ENCODE measurements at regions not wholly inside any gene's neighbourhood (a gene's known extent, or its start where the extent isn't known, plus 50 kb on each side); places are given as distances from the start of the nearest gene placed in this dataset.

GRCh38 chr4:62414563-62414962 lies 1214.4 kb downstream of the ADGRL3 start:
- DNase-seq: no peak

DNA sequence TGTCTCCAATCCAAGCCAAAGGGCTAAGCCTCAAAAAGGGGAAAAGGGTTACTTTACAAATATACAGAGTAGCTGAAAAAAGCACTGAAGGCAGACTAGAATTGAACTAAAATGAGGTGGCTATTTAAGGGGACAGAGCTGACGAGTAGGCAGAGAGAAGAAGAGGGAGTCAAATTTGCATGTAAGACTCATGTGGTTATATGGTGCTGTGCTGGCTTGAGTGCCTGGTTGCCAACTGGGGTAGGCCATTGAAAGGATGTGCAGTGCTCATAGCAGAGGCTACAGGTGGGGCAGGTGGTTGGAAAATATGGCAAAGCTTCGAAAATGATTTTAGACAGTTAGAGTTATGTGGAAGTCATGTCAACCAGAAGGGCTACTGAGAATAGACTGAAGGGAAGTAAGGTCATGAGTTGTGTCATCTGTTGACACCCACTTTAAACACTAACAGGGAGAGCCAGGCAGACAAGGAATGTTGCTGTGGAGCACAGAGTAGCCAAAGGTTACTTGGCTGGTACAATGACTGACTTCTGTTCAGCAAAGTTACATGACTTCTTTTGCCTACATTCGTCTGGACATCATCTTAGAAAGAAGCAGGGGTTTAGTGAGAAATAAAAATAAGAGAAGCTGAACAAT lies 1210.4 kb downstream of the ADGRL3 start:
- DNase-seq: no peak

DNA sequence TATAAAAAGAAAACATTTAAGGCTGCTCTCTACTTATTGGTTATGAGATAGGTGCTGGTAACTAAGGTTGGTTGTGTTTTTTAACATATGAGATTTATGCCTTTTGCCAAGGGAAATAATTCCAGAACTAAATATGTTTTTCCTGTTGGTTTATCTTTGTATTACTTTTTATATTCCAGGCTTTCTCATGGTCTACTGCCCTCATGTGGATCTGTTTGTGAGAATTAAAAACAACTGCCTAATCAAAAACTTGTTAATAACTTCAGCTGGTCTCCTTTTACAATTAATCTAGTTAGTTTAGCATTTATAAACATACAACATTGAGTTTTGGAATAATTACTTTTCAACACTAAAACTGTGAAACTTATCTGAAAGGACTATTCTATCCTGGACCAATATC lies 1208.3 kb downstream of the ADGRL3 start:
- no peak for DNase-seq

DNA sequence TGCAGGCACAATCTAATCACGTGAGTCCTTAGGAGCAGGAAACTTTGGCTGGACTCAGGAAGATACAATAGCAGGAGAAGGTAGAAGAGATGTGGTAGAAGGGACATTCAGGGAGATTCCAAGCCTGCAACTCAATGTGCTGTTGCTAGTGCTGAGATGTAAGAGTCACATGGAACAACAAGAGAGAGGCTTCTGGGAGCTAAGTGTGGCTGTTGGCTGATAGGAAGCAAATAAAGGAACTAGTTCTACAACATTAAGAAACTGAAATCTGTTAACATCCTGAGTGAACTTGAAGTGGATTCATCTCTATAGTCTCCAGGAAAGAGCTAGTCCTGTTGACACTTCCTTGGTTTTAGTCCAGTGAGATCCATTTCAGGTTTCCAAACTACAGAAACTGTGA lies 1207.4 kb downstream of the ADGRL3 start:
- no peak for DNase-seq

- no peak for DNase-seq
Observed at GRCh38 chr4:62402088-62402806, 1202.1 kb downstream of the ADGRL3 start.

DNA sequence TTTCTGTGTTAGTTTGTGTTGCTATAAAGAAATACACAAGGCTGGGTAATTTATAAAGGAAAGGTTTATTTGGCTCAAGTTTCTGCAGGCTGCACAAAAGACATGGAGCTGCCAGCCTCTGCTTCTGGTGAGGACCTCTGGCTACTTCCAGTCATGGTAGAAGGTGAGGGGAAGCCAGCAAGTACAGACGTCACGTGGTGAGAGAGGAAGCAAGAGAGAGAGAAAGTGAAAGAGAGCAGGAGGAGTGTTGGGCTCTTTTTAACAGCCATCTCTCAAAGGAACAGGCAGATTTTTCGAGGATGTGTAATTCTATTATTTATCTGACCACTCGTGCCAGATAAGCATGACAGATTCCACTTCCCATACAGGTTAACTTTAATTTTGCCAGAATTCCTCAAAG lies 1199.1 kb downstream of the ADGRL3 start:
- DNase-seq: no peak

DNA sequence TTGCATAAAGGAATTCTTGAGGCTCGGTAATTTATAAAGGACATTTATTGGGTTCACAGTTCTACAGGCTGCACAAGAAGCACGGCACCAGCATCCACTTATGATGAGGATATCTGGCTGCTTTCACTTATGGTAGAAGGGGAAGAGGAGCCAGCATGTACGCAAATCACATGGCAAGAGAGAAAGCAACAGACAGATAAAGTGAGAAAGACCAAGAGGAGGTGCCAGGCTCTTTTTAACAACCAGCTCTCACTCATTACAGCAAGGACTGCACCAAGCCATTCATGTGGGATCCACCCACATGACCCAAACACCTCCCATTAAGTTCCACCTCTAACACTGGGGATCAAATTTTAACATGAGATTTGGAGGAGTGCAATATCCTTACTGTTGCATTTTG lies 1198.2 kb downstream of the ADGRL3 start:
- no peak for DNase-seq

- DNase-seq: no peak
Observed at GRCh38 chr4:62394766-62395165, 1194.6 kb downstream of the ADGRL3 start.

GRCh38 chr4:62387808-62388207 lies 1187.7 kb downstream of the ADGRL3 start:
- no peak for DNase-seq

GRCh38 chr4:62377700-62378099 lies 1177.6 kb downstream of the ADGRL3 start:
- DNase-seq: no peak

GRCh38 chr4:62377245-62377644 lies 1177.1 kb downstream of the ADGRL3 start:
- no peak for DNase-seq

DNA sequence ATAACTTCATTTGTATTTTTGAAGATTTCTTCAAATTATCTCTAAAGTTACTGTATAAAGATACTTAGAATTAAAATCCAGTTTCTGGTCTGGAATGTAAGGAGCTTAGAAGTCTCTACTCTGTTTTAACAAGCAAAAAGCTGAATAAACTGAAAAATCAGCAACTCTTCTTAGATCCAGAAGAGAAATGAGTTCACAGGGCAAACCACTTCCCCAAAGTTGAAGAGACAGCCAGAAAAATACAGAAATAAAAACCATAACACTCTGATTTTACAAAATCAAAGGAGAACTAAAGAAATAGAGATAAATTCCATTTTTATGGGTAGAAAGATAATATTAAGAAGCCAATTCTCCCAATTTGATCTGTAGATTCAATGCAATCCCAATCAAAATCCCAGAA lies 1166.8 kb downstream of the ADGRL3 start:
- DNase-seq: no peak

DNA sequence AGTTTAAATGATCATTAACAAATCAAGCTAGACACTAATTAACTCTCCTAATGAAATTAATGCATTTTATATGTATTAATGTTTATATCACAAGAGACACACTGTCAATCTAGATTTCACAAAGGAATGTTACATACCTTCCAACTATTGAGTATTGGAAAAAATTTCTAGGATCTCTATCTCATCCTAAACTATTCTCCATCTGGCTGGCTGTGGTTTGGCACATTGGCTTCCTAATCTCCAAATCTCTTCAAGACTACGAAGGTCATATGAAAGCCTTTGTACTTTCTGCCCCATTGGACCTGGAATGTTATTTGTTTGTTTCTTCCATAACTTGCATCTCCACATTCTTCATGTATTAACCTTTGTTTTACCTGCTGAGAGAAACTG lies 1160.0 kb downstream of the ADGRL3 start:
- DNase-seq: no peak

- no peak for DNase-seq
Observed at GRCh38 chr4:62359441-62360155, 1159.5 kb downstream of the ADGRL3 start.

- DNase-seq: no peak
Observed at GRCh38 chr4:62344915-62345314, 1144.8 kb downstream of the ADGRL3 start.

DNA sequence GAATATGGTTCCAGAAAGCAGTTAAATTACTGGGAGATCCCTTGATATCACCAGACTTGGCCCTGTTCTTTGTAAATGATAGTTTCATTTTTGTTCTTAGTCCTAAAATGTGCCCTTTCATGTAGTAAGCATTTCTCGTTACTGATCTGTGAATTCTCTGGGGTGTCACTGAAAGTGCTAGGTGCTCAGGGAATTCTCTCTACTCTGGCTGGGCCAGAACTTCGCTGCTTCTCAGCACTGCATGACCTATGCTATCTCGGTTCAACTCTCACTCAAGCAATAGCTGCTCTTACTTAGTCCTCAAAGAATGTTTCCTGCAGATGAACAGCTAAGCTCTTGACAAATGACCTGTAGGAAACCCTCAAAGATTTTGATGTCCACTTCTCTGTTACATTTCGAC lies 1144.3 kb downstream of the ADGRL3 start:
- DNase-seq: no peak

- no peak for DNase-seq
Observed at GRCh38 chr4:62342346-62342745, 1142.2 kb downstream of the ADGRL3 start.

GRCh38 chr4:62328526-62328925 lies 1128.4 kb downstream of the ADGRL3 start:
- DNase-seq: no peak

GRCh38 chr4:62327612-62328297 lies 1127.6 kb downstream of the ADGRL3 start:
- DNase-seq: no peak

GRCh38 chr4:62324215-62324614 lies 1124.1 kb downstream of the ADGRL3 start:
- no peak for DNase-seq

GRCh38 chr4:62320612-62321011 lies 1120.5 kb downstream of the ADGRL3 start:
- DNase-seq: no peak

- DNase-seq: no peak
Observed at GRCh38 chr4:62302710-62303109, 1102.6 kb downstream of the ADGRL3 start.

- no peak for DNase-seq
Observed at GRCh38 chr4:62301500-62301899, 1101.4 kb downstream of the ADGRL3 start.

- no peak for DNase-seq
Observed at GRCh38 chr4:62293551-62293950, 1093.4 kb downstream of the ADGRL3 start.

Measured in islet precursor cell (in vitro differentiated cells).